ENCODE measurements at regions not wholly inside any gene's neighbourhood (a gene's known extent, or its start where the extent isn't known, plus 50 kb on each side); places are given as distances from the start of the nearest gene placed in this dataset.

GRCh38 chr3:40704224-40704623, 179.5 kb downstream of the ZNF621 start:
- H3K9me3 Mint-ChIP-seq, result peaks cover 23 to 27% of the 10 kb centered on the region in 2 experiments; a peak in 4 of 5 replicates
- no peak overlapping the region for H3K4me3 Mint-ChIP-seq
- no peak overlapping the region for H2AK5ac ChIP-seq (ENCODE audit: insufficient read length, low read length)
- H3K4me1 ChIP-seq (ENCODE audit: insufficient read depth, low read length), result no peaks in the 10 kb centered on the region
- no peak overlapping the region for H3K23ac ChIP-seq (ENCODE audit: insufficient read length, low read depth, low read length)
- H4K20me1 ChIP-seq (ENCODE audit: control insufficient read depth, insufficient read depth, insufficient read length), result no peaks in the 10 kb centered on the region
- TF ChIP-seq CTCF (conservative IDR thresholded peaks at IDR 0.05), result no peak
- H3K9me3 ChIP-seq (ENCODE audit: control insufficient read depth, low read depth, low read length), result no peaks in the 10 kb centered on the region
- H3K56ac ChIP-seq (ENCODE audit: insufficient read length, low read depth, low read length), result no peak overlapping the region
- H3K4me2 ChIP-seq (ENCODE audit: insufficient read depth, insufficient read length, low read length), result no peak overlapping the region
- no peak overlapping the region for H4K91ac ChIP-seq (ENCODE audit: insufficient read length, low read depth, low read length)
- H3K4ac ChIP-seq (ENCODE audit: low read depth, low read length), result no peak overlapping the region
- H3K79me1 ChIP-seq (ENCODE audit: insufficient read depth, low read depth, low read length, poor library complexity, severe bottlenecking), result no peaks in the 10 kb centered on the region
- H3K18ac ChIP-seq (ENCODE audit: insufficient read length, low read depth, low read length), result no peak overlapping the region
- H2AFZ ChIP-seq (ENCODE audit: low read length), result no peak overlapping the region
- no peak overlapping the region for H3K14ac ChIP-seq (ENCODE audit: insufficient read depth, low read length)
- no peak overlapping the region for H4K5ac ChIP-seq (ENCODE audit: insufficient read length, low read depth, low read length)
- no peak overlapping the region for H3K27ac Mint-ChIP-seq
- no peak overlapping the region for H2BK12ac ChIP-seq (ENCODE audit: insufficient read length, low read depth, low read length)
- no peak overlapping the region for H2BK120ac ChIP-seq (ENCODE audit: low read depth, low read length, poor library complexity, severe bottlenecking)
- H4K8ac ChIP-seq (replicated peaks; ENCODE audit: insufficient read length, low read depth, low read length), result no peak overlapping the region
- no peaks in the 10 kb centered on the region; the same call in 1 of the 2 replicates for H3K27me3 Mint-ChIP-seq (ENCODE audit: low read depth)
- no peak overlapping the region for H2BK20ac ChIP-seq (ENCODE audit: low read depth, low read length, poor library complexity, severe bottlenecking)
- no peak overlapping the region for H2BK15ac ChIP-seq (ENCODE audit: low read depth, low read length)
- DNase-seq, result no peak
- no peaks in the 10 kb centered on the region for H3K27me3 ChIP-seq (ENCODE audit: insufficient read depth, low read length)
- no peak overlapping the region for H2BK5ac ChIP-seq (ENCODE audit: insufficient read length, low read length)
- H3K9ac ChIP-seq (ENCODE audit: extremely low read depth, insufficient read length, low read length), result no peak overlapping the region
- WGBS (ENCODE audit: extremely low coverage, insufficient read length, low lambda C conversion rate), result no CpG with 5 or more reads among the region's 1 CpG
- H3K4me1 Mint-ChIP-seq, result no peaks in the 10 kb centered on the region
- H3K79me2 ChIP-seq (ENCODE audit: insufficient read depth, low read length), result no peaks in the 10 kb centered on the region
- H3T11ph ChIP-seq (ENCODE audit: low read length), result no peak overlapping the region
- H3K36me3 Mint-ChIP-seq (ENCODE audit: insufficient read depth in 1 of 3, low read depth in 3 of 3), result peaks cover 5 to 10% (median 10%) of the 10 kb centered on the region in 3 experiments
- no peaks in the 10 kb centered on the region for H3K23me2 ChIP-seq (ENCODE audit: insufficient read length, low read depth, low read length, poor library complexity, severe bottlenecking)
- H3K27ac ChIP-seq (ENCODE audit: insufficient read length, low read depth, low read length), result no peak overlapping the region

Measured in H9 (cell line).